GM21528 (cell line): ENCODE measurements at regions not wholly inside any gene's neighbourhood (a gene's known extent, or its start where the extent isn't known, plus 50 kb on each side); places are given as distances from the start of the nearest gene placed in this dataset.

ENCODE experiments used
- ATAC-seq: cut with Tn5 transposase; IDR thresholded peaks from one replicate; pipeline ENCODE4 v1.9.1; 2021; ENCODE audit warnings: mild to moderate bottlenecking, moderate library complexity; ENCODE audit not compliant: unreplicated experiment, low FRiP score

DNA sequence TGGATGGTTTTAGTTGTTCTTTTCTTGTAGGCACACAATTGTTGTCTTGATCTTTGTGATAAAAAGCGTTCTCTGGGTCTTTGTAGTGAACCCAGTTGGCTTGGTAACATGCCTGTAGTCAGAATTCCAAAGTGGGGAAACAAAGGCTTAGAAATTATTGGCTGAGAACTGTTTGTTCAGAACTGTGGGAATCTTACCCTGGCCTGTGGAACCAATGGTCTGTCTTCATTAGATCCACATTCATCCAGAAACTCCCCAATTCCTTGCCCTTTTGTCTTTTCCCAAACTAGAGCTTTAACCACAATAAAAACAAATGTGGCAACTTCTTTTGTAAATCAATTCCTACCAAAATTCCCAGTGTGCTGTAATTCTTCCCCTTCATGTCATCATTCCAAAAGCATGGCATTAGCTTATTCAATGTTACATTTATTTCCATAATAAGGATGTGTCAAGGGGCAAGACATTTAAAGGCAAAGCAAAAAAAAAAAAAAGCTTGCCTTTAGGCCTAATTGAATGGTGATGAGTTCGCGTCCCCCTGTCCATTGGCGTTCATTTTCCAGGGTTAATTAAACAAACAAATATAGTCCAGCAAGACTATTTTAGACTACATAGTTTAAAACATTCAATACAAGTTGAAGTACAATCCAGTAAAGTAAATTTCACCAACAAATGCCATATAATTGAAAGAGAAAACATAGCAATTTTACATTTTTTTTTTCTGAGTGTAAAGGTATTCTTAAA is 249.8 kb upstream of the ZNF608 start:
- no peak for ATAC-seq

DNA sequence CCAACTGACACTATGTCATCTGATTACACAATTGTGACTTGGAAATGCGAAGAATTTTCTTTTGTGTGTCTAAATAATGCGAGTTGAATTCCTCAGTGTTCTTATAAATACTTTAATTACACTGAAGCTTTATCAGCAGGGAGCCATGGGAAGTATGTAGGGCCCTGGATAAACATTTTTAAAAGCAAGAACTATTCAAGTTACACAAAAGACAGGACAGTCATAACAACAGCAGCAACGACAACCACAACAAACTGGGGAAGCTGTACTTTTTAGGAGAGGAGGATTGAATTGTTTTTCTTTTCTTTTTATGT is 250.3 kb upstream of the ZNF608 start:
- no peak for ATAC-seq

DNA sequence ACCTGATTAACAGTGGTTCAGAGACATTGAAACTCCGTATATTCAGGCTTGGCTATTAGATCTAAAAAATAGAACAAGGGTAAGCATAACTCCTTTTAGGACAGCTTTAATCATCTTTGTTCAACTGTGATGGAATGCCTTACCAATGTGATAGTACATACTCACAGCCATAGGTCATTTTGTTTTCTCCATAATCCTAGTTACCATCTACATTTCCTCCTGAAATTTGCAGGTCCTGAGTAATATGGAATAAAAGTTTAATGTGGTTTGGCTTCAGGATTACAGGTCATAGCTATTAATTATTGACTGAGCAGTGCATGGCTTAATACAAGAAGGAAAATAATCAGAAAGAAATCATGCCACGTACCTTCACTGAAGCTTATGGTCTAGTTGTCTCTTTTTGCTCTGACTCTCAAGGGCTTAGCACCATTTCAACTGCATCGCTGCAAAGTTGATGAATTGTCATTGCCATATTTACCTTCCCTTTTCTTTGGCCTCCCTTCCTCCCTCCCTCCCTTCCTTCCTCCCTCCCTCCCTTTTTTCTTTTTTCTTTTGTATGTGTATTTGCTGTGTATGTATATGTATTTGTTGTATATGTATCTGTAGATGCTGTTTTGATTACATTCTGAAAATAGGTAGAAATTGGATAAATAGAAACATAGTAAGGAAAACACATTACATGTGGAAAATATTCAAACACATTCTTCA is 250.9 kb upstream of the ZNF608 start:
- ATAC-seq: no peak

DNA sequence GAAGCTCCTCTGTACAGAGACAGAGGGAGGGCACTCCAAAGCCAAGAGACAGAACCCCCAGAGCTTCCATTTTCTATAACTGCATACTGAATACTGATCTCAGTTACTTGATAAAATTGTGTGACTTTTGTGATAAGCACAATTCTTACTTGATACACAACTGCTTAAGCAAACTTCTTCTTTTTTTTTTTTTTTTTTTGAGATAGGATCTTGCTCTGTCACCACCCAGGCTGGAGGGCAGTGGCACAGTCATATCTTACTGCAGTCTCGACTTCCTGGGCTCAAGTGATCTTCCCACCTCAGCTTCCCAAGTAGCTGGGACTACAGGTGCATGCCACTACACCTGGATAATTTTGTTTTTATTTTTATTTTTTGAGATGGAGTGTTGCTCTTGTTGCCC is 252.1 kb upstream of the ZNF608 start:
- ATAC-seq: no peak

DNA sequence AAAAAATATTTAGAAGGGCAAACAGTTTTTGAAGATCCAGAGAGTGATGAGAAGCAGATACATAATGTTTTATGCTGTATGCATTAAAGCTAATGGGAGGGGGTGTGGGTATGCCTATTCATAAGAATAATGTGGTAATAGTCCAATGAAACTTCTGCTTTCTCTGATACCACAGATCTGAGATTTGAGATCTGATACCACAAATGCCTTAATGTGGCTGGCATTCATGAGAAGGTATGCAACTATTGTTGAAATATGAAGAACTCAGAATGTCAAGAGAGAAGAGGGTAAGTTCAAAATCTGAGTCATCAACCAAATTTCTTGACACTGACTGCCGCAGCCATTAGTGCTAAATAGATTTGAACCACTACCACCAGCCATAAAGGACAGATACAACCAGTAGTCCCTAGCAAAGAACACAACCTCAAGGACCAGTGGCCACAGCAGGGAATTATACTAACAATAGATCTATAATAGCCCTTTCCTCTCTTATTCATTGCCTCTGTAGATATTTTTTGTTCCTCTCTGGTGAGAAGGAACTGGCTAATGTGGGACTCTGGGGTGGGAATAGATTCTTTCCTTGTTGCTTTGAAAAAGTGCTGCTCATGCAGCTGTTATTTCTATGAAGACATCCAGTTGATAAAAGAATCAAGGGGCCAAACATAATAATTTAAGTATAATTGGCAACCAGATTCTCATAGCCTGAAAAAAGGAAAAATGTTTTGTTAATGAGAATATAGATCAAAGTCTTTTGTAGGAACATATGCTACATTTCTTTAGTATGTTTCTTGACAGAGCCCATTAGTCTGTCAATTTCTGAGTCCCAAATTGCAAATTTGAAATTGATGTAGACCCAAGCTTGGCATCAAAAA is 256.5 kb upstream of the ZNF608 start:
- no peak for ATAC-seq

DNA sequence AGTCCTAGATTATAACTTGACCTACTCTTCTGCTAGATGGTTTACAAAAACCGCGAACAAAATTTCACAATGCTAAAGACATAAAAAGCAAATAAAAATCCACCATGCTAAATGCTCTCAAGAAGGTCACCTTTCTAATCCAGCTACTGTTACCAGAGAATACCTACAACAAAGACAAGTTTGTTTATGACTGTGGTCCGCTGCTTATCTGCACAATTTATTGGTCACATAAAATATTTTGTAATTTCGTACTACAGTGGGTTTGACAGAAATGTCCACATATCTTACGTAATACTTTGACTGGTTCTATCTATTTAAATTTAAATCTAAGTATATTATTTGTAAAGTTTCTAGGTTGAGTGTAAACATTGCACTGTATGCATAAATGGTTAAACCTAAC is 257.6 kb upstream of the ZNF608 start:
- ATAC-seq: no peak

DNA sequence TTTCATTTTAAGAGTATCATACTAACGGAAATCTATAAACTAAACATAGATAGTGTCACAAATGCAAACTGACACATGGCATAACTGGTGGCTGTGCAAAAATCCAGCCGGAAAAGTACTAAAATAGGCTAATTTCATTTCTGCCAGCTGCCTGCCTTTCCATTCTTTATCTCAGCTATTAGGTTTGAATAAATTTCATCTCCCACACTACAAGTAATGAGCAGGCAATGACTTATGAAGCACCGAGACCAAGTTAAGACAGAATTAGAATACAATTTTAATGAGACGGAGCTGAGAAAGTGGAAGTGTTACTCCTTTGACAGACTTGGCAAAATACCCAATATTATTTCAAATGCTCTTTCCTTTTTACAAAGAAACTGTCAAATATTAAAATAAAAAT is 258.8 kb upstream of the ZNF608 start:
- ATAC-seq: peak; percentile 42

DNA sequence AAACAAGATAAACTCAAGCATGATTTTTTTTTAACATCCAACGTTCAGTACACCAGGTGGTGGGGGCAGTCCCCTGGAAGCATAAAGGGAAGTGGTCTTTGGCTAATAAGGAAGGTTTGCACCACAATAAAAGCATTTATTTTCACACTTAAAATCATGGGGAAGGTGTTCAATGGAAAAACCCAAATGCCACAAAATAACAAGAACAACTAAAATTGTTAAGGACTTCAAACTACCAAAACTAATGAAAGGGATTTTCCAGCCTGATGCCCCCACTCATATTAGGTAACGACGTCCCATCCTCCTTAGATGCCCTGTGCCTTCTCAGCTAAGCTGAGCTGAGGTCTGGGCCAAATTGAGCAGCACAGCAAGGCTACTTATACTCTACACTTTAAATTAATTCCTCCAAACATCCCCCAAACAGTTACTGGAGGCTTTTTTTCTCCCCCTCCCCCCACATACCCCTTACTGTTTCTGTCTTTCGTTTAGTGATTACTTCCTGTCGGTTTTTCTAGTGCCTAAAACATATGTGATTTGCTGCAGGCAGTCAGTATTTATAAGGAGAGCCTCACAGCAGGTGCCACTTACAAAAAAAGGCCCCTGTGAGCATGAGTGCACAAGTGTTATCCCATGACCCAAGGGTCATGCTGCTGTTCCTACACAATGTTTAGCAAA is 259.7 kb upstream of the ZNF608 start:
- peak; percentile 77 for ATAC-seq

DNA sequence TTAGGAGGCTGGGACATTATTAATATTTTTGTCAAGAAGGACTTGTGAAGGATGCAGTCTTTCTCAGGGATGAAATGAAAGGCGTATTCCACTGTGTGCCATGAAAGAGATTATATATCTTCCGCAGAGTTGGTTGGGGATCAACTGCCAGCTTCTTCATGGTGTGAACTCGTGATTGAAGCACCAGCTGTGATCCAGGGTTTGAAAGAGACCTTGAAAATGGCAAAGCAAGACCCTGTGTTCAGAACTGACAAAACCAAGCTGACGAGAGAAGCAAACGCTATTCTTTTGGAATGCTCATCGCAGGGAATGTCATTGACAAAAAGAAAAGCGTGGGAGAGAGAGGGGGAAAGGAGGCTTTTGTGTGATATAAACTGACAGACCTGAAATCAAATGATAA is 263.9 kb upstream of the ZNF608 start:
- ATAC-seq: no peak

DNA sequence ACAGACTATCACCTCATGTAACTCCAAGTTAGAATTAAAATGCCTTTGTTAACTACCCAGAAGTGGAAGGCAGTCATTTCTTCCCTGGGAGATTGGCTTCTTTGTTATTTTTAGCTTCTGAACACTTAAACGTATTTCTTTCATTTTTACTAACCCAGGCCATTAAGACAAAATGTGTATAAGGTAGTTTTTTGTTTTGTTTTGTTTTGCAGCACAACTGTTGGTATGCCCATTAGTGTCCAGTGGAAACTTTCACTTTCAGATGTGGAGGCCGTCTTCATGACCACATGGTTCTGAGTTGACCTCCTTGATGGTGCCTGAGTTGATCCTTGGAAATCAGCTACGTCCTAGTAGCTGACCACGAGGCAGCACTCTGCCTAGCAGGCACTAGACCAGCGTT is 264.6 kb upstream of the ZNF608 start:
- ATAC-seq: no peak

DNA sequence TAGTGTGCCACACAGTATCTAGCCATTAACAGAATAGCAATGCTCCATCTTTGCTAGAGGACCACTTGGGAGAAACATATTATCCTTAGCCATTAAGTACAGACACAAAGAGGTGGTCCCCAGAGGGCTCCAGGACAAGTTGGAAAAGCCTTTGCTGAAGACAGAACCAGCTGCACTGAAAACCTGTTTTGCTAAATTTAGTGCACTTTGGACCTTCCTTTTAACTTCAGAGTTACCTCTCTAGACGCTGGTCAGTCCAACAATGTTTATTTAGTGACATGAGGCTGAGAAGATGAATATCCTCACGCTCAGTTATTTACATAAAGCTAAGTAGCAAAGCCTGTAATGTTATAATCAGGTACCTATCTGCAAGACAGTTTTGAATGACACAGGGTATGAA is 265.0 kb upstream of the ZNF608 start:
- ATAC-seq: no peak

DNA sequence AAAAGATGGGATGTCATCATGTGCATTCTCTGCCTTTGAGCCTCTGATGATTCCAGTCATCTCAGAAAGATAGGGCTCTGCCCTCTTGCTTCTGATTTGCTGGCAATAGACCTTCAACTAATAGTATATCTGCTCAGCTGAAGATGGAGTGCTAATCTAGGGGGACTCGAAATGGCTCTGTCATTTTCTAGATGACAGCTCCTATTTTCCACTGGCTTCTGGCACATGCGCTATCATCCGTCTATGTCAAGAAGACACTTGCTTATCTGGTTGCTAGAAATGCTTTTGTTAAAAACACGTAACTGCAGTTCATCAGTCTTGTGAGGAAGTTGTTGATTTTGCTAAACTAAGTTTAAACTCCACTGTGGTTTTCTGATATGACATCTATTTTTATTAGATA is 265.5 kb upstream of the ZNF608 start:
- ATAC-seq: no peak

DNA sequence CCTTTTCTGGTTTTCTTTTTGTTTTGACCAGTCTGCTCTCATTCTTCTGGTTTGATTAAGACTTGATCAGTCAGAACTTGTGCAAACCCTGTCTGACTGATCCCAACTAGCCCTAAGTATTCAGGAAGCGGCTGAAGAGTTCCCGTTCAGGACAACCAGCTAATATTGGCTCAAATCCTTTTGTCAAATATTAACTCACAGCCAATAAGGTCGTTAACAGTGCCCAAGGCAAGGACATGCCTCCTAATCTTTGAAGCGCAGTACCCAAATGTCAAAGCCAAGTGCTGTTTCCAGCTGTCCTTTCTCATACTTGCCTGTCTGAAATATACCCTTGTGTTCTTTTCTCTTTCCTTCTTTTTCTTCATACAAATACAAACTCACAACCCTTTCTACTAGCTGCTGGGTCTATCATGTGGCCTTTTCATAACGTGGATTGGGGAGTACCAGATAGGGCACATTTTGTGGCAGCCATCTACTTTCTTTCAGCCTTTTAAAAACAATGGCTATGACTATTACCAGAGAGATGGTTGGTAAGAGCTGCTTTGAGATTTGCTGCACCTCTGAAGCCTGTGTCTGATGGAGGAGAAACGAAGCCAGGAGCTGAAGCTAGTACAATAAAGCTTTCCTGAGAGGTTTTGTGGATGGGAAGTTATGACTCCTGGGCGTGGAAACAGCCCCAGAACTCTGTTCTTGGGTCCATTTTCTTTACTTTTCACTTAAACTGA is 266.4 kb upstream of the ZNF608 start:
- ATAC-seq: no peak

DNA sequence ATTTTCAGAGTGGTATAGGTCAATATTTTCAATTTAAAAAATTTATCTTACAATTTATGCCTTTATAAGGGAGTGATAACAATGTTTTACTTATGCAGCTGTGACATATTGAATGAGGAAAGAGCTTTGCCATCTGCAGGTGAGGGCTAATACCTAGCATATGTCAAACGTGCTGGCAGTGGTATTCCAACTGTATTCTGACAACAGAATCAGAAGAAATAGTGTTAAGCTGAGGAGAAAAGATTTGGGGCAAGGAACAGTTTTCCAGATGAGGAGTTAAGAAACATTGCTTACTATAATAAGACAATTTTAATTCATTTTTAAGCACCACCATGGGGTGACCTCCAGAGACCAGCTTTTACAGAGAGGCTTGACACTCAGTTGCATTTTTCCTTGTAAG is 267.8 kb upstream of the ZNF608 start:
- ATAC-seq: no peak

DNA sequence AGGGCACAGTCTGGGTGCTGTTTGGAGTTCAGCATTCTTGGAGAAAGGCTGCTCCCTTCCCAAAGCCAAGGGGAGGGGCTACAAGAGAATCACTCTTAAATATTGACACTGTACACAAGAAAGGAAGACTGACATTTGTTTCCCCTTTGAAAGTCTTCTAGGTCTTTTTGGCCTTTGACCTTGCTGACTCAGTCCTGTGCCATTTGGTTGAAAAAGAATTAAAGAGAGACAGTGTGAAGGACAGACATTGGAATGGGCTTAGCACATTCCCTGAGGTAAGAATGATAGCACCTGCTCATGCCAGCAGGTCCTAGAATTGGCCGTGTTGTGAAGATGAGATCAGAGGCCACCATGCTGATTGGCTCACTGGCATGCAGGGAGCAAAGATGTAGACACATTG is 271.4 kb upstream of the ZNF608 start:
- ATAC-seq: no peak

DNA sequence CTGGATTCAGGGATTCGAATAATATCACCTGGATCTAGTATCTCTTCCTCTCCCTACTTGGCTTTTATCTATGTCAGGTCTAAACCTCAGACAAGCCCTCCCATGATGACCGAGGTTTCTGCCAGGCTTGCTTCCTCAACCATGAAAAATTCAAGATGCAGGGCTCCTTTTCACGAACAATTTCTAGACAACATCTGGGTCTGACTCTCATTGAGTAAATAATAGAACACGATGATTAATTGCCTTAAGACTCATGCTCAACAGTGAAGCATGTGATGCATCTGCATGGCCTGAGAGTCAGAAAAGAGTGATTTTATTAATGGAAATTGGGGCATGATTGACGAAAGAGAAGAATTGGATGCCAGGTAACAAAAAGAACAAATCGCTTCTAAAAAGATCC is 277.2 kb upstream of the ZNF608 start:
- ATAC-seq: no peak

DNA sequence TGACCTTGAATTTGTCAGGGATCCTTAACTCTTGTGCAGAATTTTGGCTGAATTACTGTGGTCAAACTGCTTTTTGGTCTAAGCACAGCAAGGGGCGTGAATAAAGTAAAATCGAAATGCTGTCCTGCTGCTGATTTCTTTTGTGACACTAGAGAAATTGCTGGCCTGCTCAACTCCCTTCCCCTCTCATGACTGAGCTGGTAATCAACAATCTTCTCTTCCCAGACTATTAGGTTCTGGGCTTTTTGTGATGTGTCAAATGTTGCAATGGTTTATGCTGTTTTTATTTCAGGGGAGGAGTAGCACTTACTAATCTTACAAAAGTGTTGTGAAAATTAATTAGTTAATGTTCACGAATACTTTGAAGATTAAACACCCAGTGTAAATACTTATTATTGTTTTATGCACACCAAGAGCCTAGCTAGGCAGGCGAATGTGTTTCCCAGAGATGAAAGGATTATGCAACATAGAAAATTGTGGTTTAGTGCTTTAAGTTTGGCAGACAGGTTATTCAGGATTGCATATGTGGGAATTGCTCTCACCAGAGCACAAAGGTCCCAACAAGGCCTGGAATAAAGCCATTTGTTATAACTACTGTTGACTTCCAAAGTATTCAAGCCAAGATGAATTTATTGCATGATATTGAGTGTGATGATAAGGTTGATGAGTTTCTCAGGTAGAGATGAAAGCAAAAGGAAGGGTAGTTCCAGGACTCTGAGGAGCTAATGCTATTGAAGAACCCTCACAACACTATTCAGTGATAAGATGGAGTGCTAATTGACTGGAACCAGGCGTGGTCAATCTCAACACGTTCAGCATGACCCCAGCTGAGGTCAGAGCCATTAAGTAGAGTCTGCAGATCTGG is 280.7 kb upstream of the ZNF608 start:
- ATAC-seq: no peak

DNA sequence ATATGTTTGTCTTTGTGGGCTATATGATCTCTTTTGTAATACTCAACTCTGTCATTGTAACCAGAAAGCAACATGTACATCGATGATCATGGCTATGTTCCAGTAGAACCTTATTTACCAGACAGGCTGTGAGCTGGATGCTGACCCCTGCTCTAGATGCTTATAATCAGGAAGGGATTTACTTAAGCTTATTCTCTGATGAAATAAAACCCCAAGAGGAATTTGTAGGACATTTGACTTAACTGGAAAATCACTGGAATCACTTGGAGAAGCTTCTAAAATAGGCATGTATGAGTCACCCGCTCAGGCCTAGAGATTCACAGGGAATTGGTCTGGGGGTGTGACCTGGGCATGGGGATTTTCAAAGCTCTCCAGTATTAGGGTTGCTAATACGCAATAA is 285.8 kb upstream of the ZNF608 start:
- ATAC-seq: no peak

DNA sequence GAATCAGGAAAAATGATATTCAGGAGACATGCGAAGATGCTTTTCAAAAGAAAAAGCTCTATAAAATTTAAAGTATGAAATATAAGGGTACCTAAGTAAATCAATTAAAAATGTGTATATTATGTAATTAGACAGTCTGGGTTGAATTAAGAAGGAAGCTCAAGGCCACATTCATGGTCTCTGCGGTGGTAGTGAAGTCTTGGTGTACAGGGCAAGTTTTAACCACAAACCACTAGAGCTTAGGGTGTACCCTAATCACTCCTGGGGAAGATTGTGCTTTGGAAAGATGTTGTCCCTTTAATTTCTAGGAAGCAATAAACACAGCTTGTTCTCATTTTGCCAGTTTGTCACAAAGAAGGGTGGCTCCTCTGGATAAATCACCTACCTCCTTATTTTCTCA is 287.2 kb upstream of the ZNF608 start:
- no peak for ATAC-seq
